HG03045 (cell line): ENCODE measurements at regions not wholly inside any gene's neighbourhood (a gene's known extent, or its start where the extent isn't known, plus 50 kb on each side); places are given as distances from the start of the nearest gene placed in this dataset.

Source experiments
- ATAC-seq: cut with Tn5 transposase; IDR thresholded peaks from one replicate; pipeline ENCODE4 v1.9.1; 2021; ENCODE audit warnings: mild to moderate bottlenecking, moderate library complexity; ENCODE audit not compliant: unreplicated experiment

- ATAC-seq = no peak
Observed at GRCh38 chr16:65936096-65936495, 430.4 kb upstream of the CDH5 start.

GRCh38 chr16:65934443-65934842, 432.0 kb upstream of the CDH5 start:
- ATAC-seq = no peak

GRCh38 chr16:65933703-65934102, 432.8 kb upstream of the CDH5 start:
- ATAC-seq = no peak

GRCh38 chr16:65932350-65933072, 434.0 kb upstream of the CDH5 start:
- no peak for ATAC-seq

- ATAC-seq = no peak
Observed at GRCh38 chr16:65922923-65923322, 443.6 kb upstream of the CDH5 start.

GRCh38 chr16:65919986-65920376, 446.5 kb upstream of the CDH5 start:
- no peak for ATAC-seq

- no peak for ATAC-seq
Observed at GRCh38 chr16:65919145-65919985, 447.1 kb upstream of the CDH5 start.

GRCh38 chr16:65917466-65917865, 449.0 kb upstream of the CDH5 start:
- ATAC-seq = no peak

GRCh38 chr16:65916995-65917394, 449.5 kb upstream of the CDH5 start:
- ATAC-seq = no peak

- no peak for ATAC-seq
Observed at GRCh38 chr16:65910291-65910690, 456.2 kb upstream of the CDH5 start.

- ATAC-seq = no peak
Observed at GRCh38 chr16:65909310-65910050, 457.0 kb upstream of the CDH5 start.

GRCh38 chr16:65908568-65908967, 457.9 kb upstream of the CDH5 start:
- ATAC-seq = no peak

- no peak for ATAC-seq
Observed at GRCh38 chr16:65905331-65905730, 461.2 kb upstream of the CDH5 start.

- ATAC-seq = no peak
Observed at GRCh38 chr16:65896448-65897153, 469.9 kb upstream of the CDH5 start.

GRCh38 chr16:65895906-65896305, 470.6 kb upstream of the CDH5 start:
- ATAC-seq = no peak

GRCh38 chr16:65895486-65895885, 471.0 kb upstream of the CDH5 start:
- ATAC-seq = no peak

GRCh38 chr16:65890203-65890602, 476.3 kb upstream of the CDH5 start:
- ATAC-seq = no peak

- no peak for ATAC-seq
Observed at GRCh38 chr16:65889533-65889966, 476.9 kb upstream of the CDH5 start.

GRCh38 chr16:65888201-65888600, 478.3 kb upstream of the CDH5 start:
- no peak for ATAC-seq

- ATAC-seq = no peak
Observed at GRCh38 chr16:65884018-65884417, 482.5 kb upstream of the CDH5 start.

- no peak for ATAC-seq
Observed at GRCh38 chr16:65878347-65878746, 488.1 kb upstream of the CDH5 start.
